H9 (cell line): ENCODE measurements at regions not wholly inside any gene's neighbourhood (a gene's known extent, or its start where the extent isn't known, plus 50 kb on each side); places are given as distances from the start of the nearest gene placed in this dataset.

ENCODE experiments used
- DNase-seq: peaks from one replicate; pipeline ENCODE4 v3.0.0-alpha.2; 2017
- H2AFZ ChIP-seq: one replicate; pipeline ENCODE4 v1.6.1; 2013; ENCODE audit warnings: mild to moderate bottlenecking, low read length, control low read depth, moderate library complexity
- H2AK5ac ChIP-seq: 2 replicates; pipeline ENCODE4 v1.6.1; 2013; ENCODE audit warnings: low read length, control low read depth, mixed read lengths; ENCODE audit not compliant: insufficient read length
- H2BK120ac ChIP-seq: one replicate; pipeline ENCODE4 v1.6.1; 2013; ENCODE audit warnings: low read depth, mild to moderate bottlenecking, low read length, control low read depth, inconsistent platforms; ENCODE audit not compliant: poor library complexity, severe bottlenecking
- H2BK12ac ChIP-seq: 2 replicates; pipeline ENCODE4 v1.6.1; 2013; ENCODE audit warnings: low read length, control low read depth, mixed read lengths, low read depth; ENCODE audit not compliant: insufficient read length
- H2BK15ac ChIP-seq: 2 replicates; pipeline ENCODE4 v1.6.1; 2013; ENCODE audit warnings: low read depth, low read length, control low read depth
- H2BK20ac ChIP-seq: one replicate; pipeline ENCODE4 v1.6.1; 2013; ENCODE audit warnings: low read depth, mild to moderate bottlenecking, low read length, control low read depth, inconsistent platforms; ENCODE audit not compliant: poor library complexity, severe bottlenecking
- H2BK5ac ChIP-seq: 2 replicates; pipeline ENCODE4 v1.6.1; 2013; ENCODE audit warnings: low read length, control low read depth, mixed read lengths; ENCODE audit not compliant: insufficient read length
- H3K14ac ChIP-seq: 2 replicates; pipeline ENCODE4 v1.6.1; 2013; ENCODE audit warnings: low read length, control low read depth; ENCODE audit not compliant: insufficient read depth
- H3K18ac ChIP-seq: 2 replicates; pipeline ENCODE4 v1.6.1; 2013; ENCODE audit warnings: low read depth, mild to moderate bottlenecking, mixed read lengths, low read length, control low read depth; ENCODE audit not compliant: insufficient read length
- H3K23ac ChIP-seq: 2 replicates; pipeline ENCODE4 v1.6.1; 2013; ENCODE audit warnings: low read length, control low read depth, mixed read lengths, low read depth; ENCODE audit not compliant: insufficient read length
- H3K23me2 ChIP-seq: 2 replicates; pipeline ENCODE4 v1.6.1; 2013; ENCODE audit warnings: low read depth, mild to moderate bottlenecking, mixed read lengths, low read length, control low read depth; ENCODE audit not compliant: insufficient read length, poor library complexity, severe bottlenecking
- H3K27ac ChIP-seq: 2 replicates; pipeline ENCODE4 v1.5.1; 2013; ENCODE audit warnings: low read length, control low read depth, mixed read lengths, low read depth; ENCODE audit not compliant: insufficient read length
- H3K27me3 ChIP-seq: 2 replicates; pipeline ENCODE4 v1.6.1; 2013; ENCODE audit warnings: low read length, control low read depth, inconsistent platforms; ENCODE audit not compliant: insufficient read depth
- H3K4ac ChIP-seq: 2 replicates; pipeline ENCODE4 v1.6.1; 2013; ENCODE audit warnings: low read depth, mild to moderate bottlenecking, control low read depth, inconsistent platforms, low read length, moderate library complexity
- H3K4me1 ChIP-seq: 2 replicates; pipeline ENCODE4 v1.6.1; 2013; ENCODE audit warnings: low read length, control low read depth, inconsistent platforms; ENCODE audit not compliant: insufficient read depth
- H3K4me2 ChIP-seq: 2 replicates; pipeline ENCODE4 v1.6.1; 2013; ENCODE audit warnings: low read length, control low read depth, mixed read lengths; ENCODE audit not compliant: insufficient read length, insufficient read depth
- H3K56ac ChIP-seq: 2 replicates; pipeline ENCODE4 v1.6.1; 2013; ENCODE audit warnings: low read depth, mild to moderate bottlenecking, mixed read lengths, low read length, control low read depth; ENCODE audit not compliant: insufficient read length
- H3K79me1 ChIP-seq: 2 replicates; pipeline ENCODE4 v1.6.1; 2013; ENCODE audit warnings: low read depth, mild to moderate bottlenecking, moderate library complexity, low read length, control low read depth, inconsistent platforms; ENCODE audit not compliant: insufficient read depth, poor library complexity, severe bottlenecking
- H3K79me2 ChIP-seq: 2 replicates; pipeline ENCODE4 v1.6.1; 2013; ENCODE audit warnings: low read length, control low read depth, inconsistent platforms; ENCODE audit not compliant: insufficient read depth
- H3K9ac ChIP-seq: 2 replicates; pipeline ENCODE4 v1.6.1; 2013; ENCODE audit warnings: low read length, control low read depth, mixed read lengths; ENCODE audit not compliant: insufficient read length; ENCODE audit errors: extremely low read depth
- H3K9me3 ChIP-seq: one replicate; pipeline ENCODE4 v1.6.1; 2013; ENCODE audit warnings: low read depth, low read length, inconsistent platforms; ENCODE audit not compliant: control insufficient read depth
- H3T11ph ChIP-seq: one replicate; pipeline ENCODE4 v1.6.1; 2013; ENCODE audit warnings: mild to moderate bottlenecking, low read length, control low read depth, inconsistent platforms
- H4K20me1 ChIP-seq: one replicate; pipeline ENCODE4 v1.6.1; 2013; ENCODE audit not compliant: control insufficient read depth, insufficient read length, insufficient read depth
- H4K5ac ChIP-seq: 2 replicates; pipeline ENCODE4 v1.6.1; 2013; ENCODE audit warnings: low read depth, mild to moderate bottlenecking, mixed read lengths, low read length, control low read depth; ENCODE audit not compliant: insufficient read length
- H4K8ac ChIP-seq: replicated peaks from 2 replicates; pipeline ENCODE4 v1.6.1; 2013; ENCODE audit warnings: low read length, control low read depth, mixed read lengths, low read depth; ENCODE audit not compliant: insufficient read length
- H4K91ac ChIP-seq: 2 replicates; pipeline ENCODE4 v1.6.1; 2013; ENCODE audit warnings: low read depth, mild to moderate bottlenecking, moderate library complexity, mixed read lengths, low read length, control low read depth; ENCODE audit not compliant: insufficient read length
- H3K27ac Mint-ChIP-seq, 3 experiments: 2 replicates in 2 of 3; 3 replicates in 1 of 3; pipeline ENCODE4 v1.8.0; 2020 to 2021; ENCODE audit warnings: mixed read lengths in 3 of 3, mild to moderate bottlenecking in 1 of 3, moderate library complexity in 1 of 3
- H3K27me3 Mint-ChIP-seq: 2 replicates; pipeline ENCODE4 v1.8.0; 2021; ENCODE audit warnings: low read depth, mild to moderate bottlenecking, moderate library complexity, mixed read lengths
- H3K36me3 Mint-ChIP-seq, 3 experiments: 2 replicates in 2 of 3; 3 replicates in 1 of 3; pipeline ENCODE4 v1.8.0; 2020 to 2021; ENCODE audit warnings: low read depth in 3 of 3, mixed read lengths in 3 of 3; ENCODE audit not compliant: insufficient read depth in 1 of 3
- H3K4me1 Mint-ChIP-seq, 2 experiments: 2 replicates each; pipeline ENCODE4 v1.8.0; 2020; ENCODE audit warnings: mixed read lengths in 2 of 2
- H3K4me3 Mint-ChIP-seq, 2 experiments: 2 replicates in 1 of 2; 3 replicates in 1 of 2; pipeline ENCODE4 v1.8.0; 2020 to 2021; ENCODE audit warnings: mild to moderate bottlenecking in 2 of 2, mixed read lengths in 2 of 2, moderate library complexity in 1 of 2
- H3K9me3 Mint-ChIP-seq, 2 experiments: 2 replicates in 1 of 2; 3 replicates in 1 of 2; pipeline ENCODE4 v1.8.0; 2020; ENCODE audit warnings: mild to moderate bottlenecking in 2 of 2, mixed read lengths in 2 of 2, moderate library complexity in 1 of 2
- WGBS: extraction: QIAGEN DNeasy Blood & Tissue Kit; methylation state at CpG from one replicate; pipeline ENCODE4 v1.1.7; 2013; ENCODE audit warnings: missing lambda C conversion rate, low lambda C conversion rate, mixed read lengths; ENCODE audit not compliant: insufficient read length; ENCODE audit errors: extremely low coverage; 5-methylcytosine and 5-hydroxymethylcytosine counted together
- TF ChIP-seq, protein P1 (sequence below): fragments of 200-600 bp; sonication (generic); conservative IDR thresholded peaks from 3 replicates; pipeline ENCODE4 v1.8.0; 2021; ENCODE audit warnings: antibody characterized with exemption, mild to moderate bottlenecking

DNA sequence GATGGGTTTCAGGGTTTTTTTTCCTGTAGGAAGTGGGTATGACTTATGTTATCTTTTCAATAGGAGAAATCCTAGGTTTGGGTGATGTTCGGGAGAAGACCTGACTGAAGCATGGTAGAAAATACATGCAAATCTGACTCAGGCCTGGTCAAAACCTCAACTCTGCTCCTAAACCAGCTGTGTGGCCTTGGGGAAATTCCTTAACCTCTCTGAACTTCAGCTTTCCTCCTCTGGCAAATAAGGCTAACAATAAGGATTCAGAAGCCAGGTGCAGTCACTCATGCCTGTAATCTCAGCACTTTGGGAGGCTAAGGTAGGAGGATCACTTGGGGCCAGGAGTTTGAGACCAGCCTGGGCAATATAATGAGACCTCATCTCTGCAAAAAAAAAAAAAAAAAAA lies 148.5 kb downstream of the PHETA1 start:
- Histone ChIP-seq H3K27me3 (no peaks in the 10 kb centered on the region), H2AFZ (no peak overlapping the region), H4K5ac (no peak overlapping the region), H3K56ac (no peak overlapping the region), H2BK20ac (no peak overlapping the region), H4K91ac (no peak overlapping the region), H3K27ac (no peak overlapping the region), H2BK12ac (no peak overlapping the region), H3K4ac (no peak overlapping the region), H3K79me2 (no peaks in the 10 kb centered on the region), H3K9me3 (no peaks in the 10 kb centered on the region), H3K23ac (no peak overlapping the region), H3T11ph (no peak overlapping the region), H2BK15ac (no peak overlapping the region), H4K8ac (no peak overlapping the region), H3K79me1 (no peaks in the 10 kb centered on the region), H3K14ac (no peak overlapping the region), H3K4me1 (no peaks in the 10 kb centered on the region), H4K20me1 (no peaks in the 10 kb centered on the region), H3K23me2 (no peaks in the 10 kb centered on the region), H2AK5ac (no peak overlapping the region), H3K4me2 (no peak overlapping the region), H2BK5ac (no peak overlapping the region), H3K18ac (no peak overlapping the region), H2BK120ac (no peak overlapping the region), H3K9ac (no peak overlapping the region)
- H3K27me3 Mint-ChIP-seq, result peaks cover 3% of the 10 kb centered on the region
- no peak overlapping the region for H3K27ac Mint-ChIP-seq
- H3K4me3 Mint-ChIP-seq, result no peak overlapping the region
- peaks cover 0 to 3% (median 0%) of the 10 kb centered on the region in 3 experiments; a peak in 4 of 7 replicates for H3K36me3 Mint-ChIP-seq
- no peak for DNase-seq
- WGBS, result no CpG with 5 or more reads among the region's 1 CpG
- H3K4me1 Mint-ChIP-seq, result peaks cover 8 to 15% of the 10 kb centered on the region in 2 experiments; a peak in 3 of 4 replicates
- TF ChIP-seq, protein P1, sequence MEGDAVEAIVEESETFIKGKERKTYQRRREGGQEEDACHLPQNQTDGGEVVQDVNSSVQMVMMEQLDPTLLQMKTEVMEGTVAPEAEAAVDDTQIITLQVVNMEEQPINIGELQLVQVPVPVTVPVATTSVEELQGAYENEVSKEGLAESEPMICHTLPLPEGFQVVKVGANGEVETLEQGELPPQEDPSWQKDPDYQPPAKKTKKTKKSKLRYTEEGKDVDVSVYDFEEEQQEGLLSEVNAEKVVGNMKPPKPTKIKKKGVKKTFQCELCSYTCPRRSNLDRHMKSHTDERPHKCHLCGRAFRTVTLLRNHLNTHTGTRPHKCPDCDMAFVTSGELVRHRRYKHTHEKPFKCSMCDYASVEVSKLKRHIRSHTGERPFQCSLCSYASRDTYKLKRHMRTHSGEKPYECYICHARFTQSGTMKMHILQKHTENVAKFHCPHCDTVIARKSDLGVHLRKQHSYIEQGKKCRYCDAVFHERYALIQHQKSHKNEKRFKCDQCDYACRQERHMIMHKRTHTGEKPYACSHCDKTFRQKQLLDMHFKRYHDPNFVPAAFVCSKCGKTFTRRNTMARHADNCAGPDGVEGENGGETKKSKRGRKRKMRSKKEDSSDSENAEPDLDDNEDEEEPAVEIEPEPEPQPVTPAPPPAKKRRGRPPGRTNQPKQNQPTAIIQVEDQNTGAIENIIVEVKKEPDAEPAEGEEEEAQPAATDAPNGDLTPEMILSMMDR, result no peak
- H3K9me3 Mint-ChIP-seq, result no peaks in the 10 kb centered on the region
